OCI-LY7 (cell line): ENCODE measurements at regions not wholly inside any gene's neighbourhood (a gene's known extent, or its start where the extent isn't known, plus 50 kb on each side); places are given as distances from the start of the nearest gene placed in this dataset.

Source experiments
- CTCF ChIP-seq: fragments of 200-600 bp; sonication (generic); conservative IDR thresholded peaks from 2 replicates; pipeline ENCODE4 v1.5.1; 2014; ENCODE audit warnings: mild to moderate bottlenecking, antibody characterized with exemption, low read length, moderate library complexity, mixed read lengths
- EZH2phosphoT487 ChIP-seq: fragments of 200-600 bp; sonication (generic); IDR thresholded peaks from 2 replicates; pipeline ENCODE4 v1.6.1; 2018; ENCODE audit warnings: low read depth, borderline replicate concordance, mild to moderate bottlenecking, mixed run types, antibody characterized with exemption, low read length, moderate library complexity, mixed read lengths

GRCh38 chr10:3500408-3500856 is 284.6 kb downstream of the KLF6 start:
- TF ChIP-seq CTCF (no peak), EZH2phosphoT487 (no peak)
